ENCODE measurements at regions not wholly inside any gene's neighbourhood (a gene's known extent, or its start where the extent isn't known, plus 50 kb on each side); places are given as distances from the start of the nearest gene placed in this dataset.
"Not testable (repeated sequence)": the region's sequence is repeated elsewhere in the genome, so short reads cannot be mapped to it uniquely, and the experiment has no call there.

GRCh38 chr1:143730890-143731289, 240.9 kb downstream of the FAM72C start:
- TF ChIP-seq CTCF (IDR thresholded peaks at IDR 0.05); TAF1 (IDR thresholded peaks at IDR 0.05; ENCODE audit: borderline replicate concordance, low read depth, low read length); MEF2A (IDR thresholded peaks at IDR 0.05; ENCODE audit: borderline replicate concordance, low read depth); IRF3 (IDR thresholded peaks at IDR 0.05; ENCODE audit: low read depth, low read length); POLR2AphosphoS5 (IDR thresholded peaks at IDR 0.05; ENCODE audit: low read depth, low read length); GATA2 (CRISPR knock-in tag; IDR thresholded peaks at IDR 0.05); MAX (IDR thresholded peaks at IDR 0.05; ENCODE audit: low read depth); REST (IDR thresholded peaks at IDR 0.05; ENCODE audit: low read depth, low read length); MXI1 (IDR thresholded peaks at IDR 0.05; ENCODE audit: low read depth, low read length); USF1 (IDR thresholded peaks at IDR 0.05; ENCODE audit: borderline replicate concordance, low read depth); JUND (IDR thresholded peaks at IDR 0.05); FOXJ3 (CRISPR knock-in tag; IDR thresholded peaks at IDR 0.05); CHD2 (IDR thresholded peaks at IDR 0.05; ENCODE audit: low read length, partially characterized antibody): not testable (repeated sequence)
